Smooth muscle cell (in vitro differentiated cells): ENCODE measurements at regions not wholly inside any gene's neighbourhood (a gene's known extent, or its start where the extent isn't known, plus 50 kb on each side); places are given as distances from the start of the nearest gene placed in this dataset.

Experiments
- DNase-seq: peaks from one replicate; lab custom pipeline; 2025; ENCODE audit not compliant: unreplicated experiment; lab: John Stamatoyannopoulos, UW
- H2AFZ ChIP-seq: fragments of 200-600 bp; sonication (generic); 2 replicates; pipeline ENCODE4 v1.6.0; 2016; ENCODE audit warnings: antibody characterized with exemption, low read depth, mild to moderate bottlenecking
- H3F3A ChIP-seq: fragments of 200-600 bp; sonication (generic); 2 replicates; pipeline ENCODE4 v1.6.0; 2017; ENCODE audit warnings: antibody characterized with exemption, low read depth
- H3K27ac ChIP-seq: fragments of 200-600 bp; sonication (generic); 2 replicates; pipeline ENCODE4 v1.5.1; 2016; ENCODE audit warnings: low read depth, mild to moderate bottlenecking
- H3K27me3 ChIP-seq: fragments of 200-600 bp; sonication (generic); 2 replicates; pipeline ENCODE4 v1.6.1; 2016; ENCODE audit warnings: low read depth, mild to moderate bottlenecking
- H3K36me3 ChIP-seq: fragments of 200-600 bp; sonication (generic); 2 replicates; pipeline ENCODE4 v1.5.1; 2016; ENCODE audit warnings: low read depth
- H3K4me1 ChIP-seq: fragments of 200-600 bp; sonication (generic); 2 replicates; pipeline ENCODE4 v1.5.1; 2016; ENCODE audit warnings: low read depth
- H3K4me2 ChIP-seq: fragments of 200-600 bp; sonication (generic); 2 replicates; pipeline ENCODE4 v1.6.0; 2016; ENCODE audit warnings: mild to moderate bottlenecking
- H3K4me3 ChIP-seq: fragments of 200-600 bp; sonication (generic); 2 replicates; pipeline ENCODE4 v1.5.1; 2016; ENCODE audit warnings: mild to moderate bottlenecking
- H3K79me2 ChIP-seq: fragments of 200-600 bp; sonication (generic); 2 replicates; pipeline ENCODE4 v1.6.0; 2016; ENCODE audit warnings: low read depth, mild to moderate bottlenecking
- H3K9ac ChIP-seq: fragments of 200-600 bp; sonication (generic); 2 replicates; pipeline ENCODE4 v1.6.0; 2016; ENCODE audit warnings: low read depth
- H3K9me3 ChIP-seq: fragments of 200-600 bp; sonication (generic); replicated peaks from 2 replicates; pipeline ENCODE4 v1.5.1; 2016; ENCODE audit warnings: low read depth
- H4K20me1 ChIP-seq: fragments of 200-600 bp; sonication (generic); 2 replicates; pipeline ENCODE4 v1.6.0; 2016; ENCODE audit warnings: low read depth
- CTCF ChIP-seq: fragments of 200-600 bp; sonication (generic); IDR thresholded peaks from 2 replicates; pipeline ENCODE4 v1.5.1; 2017; ENCODE audit warnings: borderline replicate concordance, mild to moderate bottlenecking, antibody characterized with exemption; ENCODE audit not compliant: insufficient read depth, poor library complexity, severe bottlenecking
- WGBS: methylation state at CpG from one replicate; pipeline ENCODE4 v1.1.7; 2016; ENCODE audit warnings: low lambda C conversion rate; 5-methylcytosine and 5-hydroxymethylcytosine counted together

- Histone ChIP-seq H3K79me2 (no peaks in the 10 kb centered on the region), H3K27ac (no peak overlapping the region)
Observed at GRCh38 chr3:98979296-98979695, 77.8 kb upstream of the DCBLD2 start.

GRCh38 chr3:98978068-98978811 is 76.7 kb upstream of the DCBLD2 start:
- no peaks in the 10 kb centered on the region for H4K20me1 ChIP-seq
- no peaks in the 10 kb centered on the region for H3K36me3 ChIP-seq
- peak overlapping the region; percentile 14 for H2AFZ ChIP-seq
- H3K9me3 ChIP-seq: no peaks in the 10 kb centered on the region
- H3K27ac ChIP-seq: peak overlapping the region; percentile 19
- H3K27me3 ChIP-seq: no peaks in the 10 kb centered on the region
- no peaks in the 10 kb centered on the region for H3F3A ChIP-seq
- H3K4me1 ChIP-seq: peaks cover 10% of the 10 kb centered on the region
- H3K9ac ChIP-seq: no peak overlapping the region
- H3K79me2 ChIP-seq: no peaks in the 10 kb centered on the region
- WGBS: 86% methylated on average over 3 of the region's 3 CpGs
- no peak overlapping the region for H3K4me3 ChIP-seq
- DNase-seq: no peak
- TF ChIP-seq CTCF: no peak
- no peak overlapping the region for H3K4me2 ChIP-seq

More at GRCh38 chr3:98979296-98979695, 77.8 kb upstream of the DCBLD2 start:
- Histone ChIP-seq H3K4me3 (no peak overlapping the region), H3K4me2 (no peak overlapping the region), H3K4me1 (peaks cover 10% of the 10 kb centered on the region), H3K9me3 (no peaks in the 10 kb centered on the region), H4K20me1 (no peaks in the 10 kb centered on the region), H2AFZ (no peak overlapping the region), H3K36me3 (no peaks in the 10 kb centered on the region), H3K9ac (no peak overlapping the region), H3K27me3 (no peaks in the 10 kb centered on the region), H3F3A (no peaks in the 10 kb centered on the region)
- DNase-seq: no peak
- 89% methylated on average over 1 of the region's 1 CpG for WGBS
- TF ChIP-seq CTCF: no peak

GRCh38 chr3:98977520-98977919 is 76.0 kb upstream of the DCBLD2 start:
- H3K27ac ChIP-seq: peak overlapping the region; percentile 19
- no peaks in the 10 kb centered on the region for H3K9me3 ChIP-seq
- peaks cover 5% of the 10 kb centered on the region for H3K4me1 ChIP-seq
- no peaks in the 10 kb centered on the region for H4K20me1 ChIP-seq
- peak overlapping the region; percentile 14 for H2AFZ ChIP-seq
- no peak overlapping the region for H3K4me2 ChIP-seq
- TF ChIP-seq CTCF: no peak
- no peak overlapping the region for H3K9ac ChIP-seq
- DNase-seq: no peak
- 66% methylated on average over 2 of the region's 2 CpGs for WGBS
- H3K36me3 ChIP-seq: no peaks in the 10 kb centered on the region
- no peaks in the 10 kb centered on the region for H3F3A ChIP-seq
- no peak overlapping the region for H3K4me3 ChIP-seq
- H3K27me3 ChIP-seq: no peaks in the 10 kb centered on the region
- H3K79me2 ChIP-seq: no peaks in the 10 kb centered on the region

- no peak for TF ChIP-seq CTCF
- no peaks in the 10 kb centered on the region for H3K79me2 ChIP-seq
- no peaks in the 10 kb centered on the region for H3F3A ChIP-seq
- no peaks in the 10 kb centered on the region for H3K9me3 ChIP-seq
- no peak overlapping the region for H3K4me2 ChIP-seq
- no peaks in the 10 kb centered on the region for H3K36me3 ChIP-seq
- H3K27me3 ChIP-seq: no peaks in the 10 kb centered on the region
- DNase-seq: no peak
- H2AFZ ChIP-seq: no peak overlapping the region
- no peak overlapping the region for H3K9ac ChIP-seq
- no peaks in the 10 kb centered on the region for H4K20me1 ChIP-seq
- H3K4me1 ChIP-seq: no peaks in the 10 kb centered on the region
- H3K27ac ChIP-seq: no peak overlapping the region
- no peak overlapping the region for H3K4me3 ChIP-seq
Observed at GRCh38 chr3:98974442-98974841, 72.9 kb upstream of the DCBLD2 start.
